GM12878 (cell line): ENCODE measurements at regions not wholly inside any gene's neighbourhood (a gene's known extent, or its start where the extent isn't known, plus 50 kb on each side); places are given as distances from the start of the nearest gene placed in this dataset.

Experiments
- ATAC-seq: fragments of 200-7000 bp; cut with Tn5 transposase; 3 replicates; pipeline ENCODE4 v1.9.1; 2020; ENCODE audit warnings: mild to moderate bottlenecking, moderate library complexity
- BruUV-seq: library from RNA; stranded (reverse); fragments of 400-500 nt; replicated peaks from 2 replicates; lab custom pipeline; 2021; lab: Mats Ljungman, UMichigan
- CTCF ChIA-PET: fragments of 300-600 bp; sonication (Branson Sonifier 250); formaldehyde crosslinking; extraction: SDS; loops from one replicate; lab custom pipeline; 2021; ENCODE audit warnings: inconsistent platforms; lab: Yijun Ruan, JAX
- POLR2A ChIA-PET: fragments of 350-600 bp; formaldehyde crosslinking; extraction: SDS; loops from one replicate; lab custom pipeline; 2021; ENCODE audit warnings: inconsistent platforms; lab: Charles Lee
- RAD21 ChIA-PET: fragments of 300-600 bp; sonication (Branson Sonifier 250); formaldehyde crosslinking; loops from one replicate; lab custom pipeline; 2023; ENCODE audit warnings: antibody characterized with exemption; ENCODE audit not compliant: unreplicated experiment; lab: Charles Lee
- SMC1A ChIA-PET: fragments of 300-600 bp; sonication (Branson Sonifier 250); formaldehyde crosslinking; loops from one replicate; lab custom pipeline; 2023; ENCODE audit not compliant: unreplicated experiment, uncharacterized antibody; lab: Charles Lee
- DNase-seq: peaks from one replicate; pipeline ENCODE4 v3.0.0-alpha.2; 2011; ENCODE audit warnings: low read depth, low spot score
- FAIRE-seq: peaks from 3 replicates; lab custom pipeline; 2011; peaks lifted over from hg19 to GRCh38; lab: Jason Lieb, UNC
- H2AFZ ChIP-seq: 2 replicates; pipeline ENCODE4 v1.6.0; 2011; ENCODE audit warnings: low read depth, low read length, control low read depth; ENCODE audit not compliant: control insufficient read depth
- H3K27ac ChIP-seq: 2 replicates; pipeline ENCODE4 v1.5.1; 2011; ENCODE audit warnings: control low read depth; ENCODE audit not compliant: control insufficient read depth, insufficient read depth
- H3K27me3 ChIP-seq, 2 experiments: replicated peaks in 1 of 2; 2 replicates each; pipeline versions ENCODE4 v1.6.0 to v1.6.1; 2011; ENCODE audit warnings: low read length in 1 of 2; ENCODE audit not compliant: control insufficient read depth in 2 of 2, insufficient read depth in 2 of 2
- H3K36me3 ChIP-seq, 2 experiments: 2 replicates each; pipeline ENCODE4 v1.5.1; 2011; ENCODE audit warnings: low read length in 1 of 2; ENCODE audit not compliant: control insufficient read depth in 2 of 2, insufficient read depth in 2 of 2
- H3K4me1 ChIP-seq: 2 replicates; pipeline ENCODE4 v1.6.1; 2011; ENCODE audit warnings: mild to moderate bottlenecking, low read length, moderate library complexity, mixed read lengths; ENCODE audit not compliant: control insufficient read depth, insufficient read depth
- H3K4me2 ChIP-seq: 2 replicates; pipeline ENCODE4 v1.6.0; 2011; ENCODE audit warnings: control low read depth; ENCODE audit not compliant: control insufficient read depth, insufficient read depth
- H3K4me3 ChIP-seq: fragments of 200-600 bp; sonication (generic); 2 replicates; pipeline ENCODE4 v1.5.1; 2016
- H3K79me2 ChIP-seq: 2 replicates; pipeline ENCODE4 v1.6.0; 2011; ENCODE audit warnings: low read length; ENCODE audit not compliant: control insufficient read depth, insufficient read depth
- H3K9ac ChIP-seq: 2 replicates; pipeline ENCODE4 v1.8.0; 2011; ENCODE audit warnings: low read length, control low read depth, mixed read lengths; ENCODE audit not compliant: control insufficient read depth, insufficient read depth
- H3K9me3 ChIP-seq: replicated peaks from 3 replicates; pipeline ENCODE4 v1.5.1; 2011; ENCODE audit warnings: mild to moderate bottlenecking, low read length; ENCODE audit not compliant: control insufficient read depth, insufficient read depth
- H4K20me1 ChIP-seq: 2 replicates; pipeline ENCODE4 v1.6.0; 2011; ENCODE audit not compliant: control insufficient read depth, insufficient read depth
- CTCF ChIP-seq, 3 experiments: IDR thresholded peaks in 2 of 3; conservative IDR thresholded peaks in 1 of 3; 2 replicates each; pipeline ENCODE4 v1.5.1; 2011; ENCODE audit warnings: low read depth in 3 of 3, low read length in 3 of 3, mild to moderate bottlenecking in 3 of 3, control low read depth in 2 of 3, moderate library complexity in 2 of 3, inconsistent platforms in 1 of 3, mixed read lengths in 1 of 3; ENCODE audit not compliant: control insufficient read depth in 2 of 3, insufficient read depth in 1 of 3; ENCODE audit errors: extremely low read depth in 1 of 3
- ESRRA ChIP-seq: IDR thresholded peaks from 2 replicates; pipeline ENCODE4 v1.6.1; 2012; ENCODE audit warnings: mild to moderate bottlenecking, low read length, improper control_type of control experiment
- EZH2 ChIP-seq: IDR thresholded peaks from 2 replicates; pipeline ENCODE4 v1.6.1; 2012; ENCODE audit warnings: low read depth, mild to moderate bottlenecking, control low read depth, inconsistent platforms, low read length, borderline replicate concordance; ENCODE audit not compliant: control insufficient read depth
- FOS ChIP-seq: IDR thresholded peaks from 3 replicates; pipeline ENCODE4 v1.6.1; 2011; ENCODE audit warnings: borderline replicate concordance; ENCODE audit not compliant: insufficient read length; ENCODE audit errors: extremely low read depth
- NFYB ChIP-seq: IDR thresholded peaks from 2 replicates; pipeline ENCODE4 v1.6.1; 2011; ENCODE audit warnings: low read depth, mild to moderate bottlenecking, low read length, improper control_type of control experiment, moderate library complexity; ENCODE audit not compliant: insufficient read depth
- NR2F1 ChIP-seq: fragments of 450-650 bp; conservative IDR thresholded peaks from 2 replicates; pipeline ENCODE4 v1.6.1; 2017; ENCODE audit warnings: mild to moderate bottlenecking
- PAX8 ChIP-seq: fragments of 450-650 bp; IDR thresholded peaks from 2 replicates; pipeline ENCODE4 v1.6.1; 2017; ENCODE audit warnings: mild to moderate bottlenecking, moderate library complexity
- POLR2AphosphoS2 ChIP-seq: IDR thresholded peaks from 2 replicates; pipeline ENCODE4 v1.6.1; 2011; ENCODE audit warnings: low read depth, mild to moderate bottlenecking, low read length, improper control_type of control experiment, moderate library complexity
- POLR2AphosphoS5 ChIP-seq: IDR thresholded peaks from 2 replicates; pipeline ENCODE4 v1.6.1; 2011; ENCODE audit warnings: mild to moderate bottlenecking, low read length, inconsistent platforms
- YY1 ChIP-seq: IDR thresholded peaks from 2 replicates; pipeline ENCODE4 v1.6.1; 2011; ENCODE audit warnings: low read depth, mild to moderate bottlenecking, low read length
- WGBS: methylation state at CpG from one replicate; pipeline ENCODE4 v1.1.6; 2016; ENCODE audit warnings: low lambda C conversion rate; ENCODE audit not compliant: insufficient replicate concordance, insufficient coverage; ENCODE audit errors: missing lambda C conversion rate; 5-methylcytosine and 5-hydroxymethylcytosine counted together
- in situ Hi-C: fragments of 300-500 bp; cut with MboI; formaldehyde crosslinking; loops from 9 replicates; pipeline ENCODE4 v1.14.3; 2018; ENCODE audit warnings: mixed read lengths
- intact Hi-C: fragments of 100-400 bp; cut with micrococcal nuclease; formaldehyde crosslinking; loops from one replicate; pipeline ENCODE4 v1.14.2; 2022; ENCODE audit not compliant: unreplicated experiment

GRCh38 chr2:78202986-78203670 is 681.0 kb upstream of the LRRTM4 start:
- Histone ChIP-seq H3K27me3 (no peaks in the 10 kb centered on the region), H3K79me2 (no peaks in the 10 kb centered on the region), H2AFZ (no peak overlapping the region), H3K4me1 (no peaks in the 10 kb centered on the region), H3K36me3 (no peaks in the 10 kb centered on the region), H3K9ac (no peak overlapping the region), H3K4me3 (no peak overlapping the region), H4K20me1 (no peaks in the 10 kb centered on the region), H3K4me2 (no peak overlapping the region), H3K9me3 (no peaks in the 10 kb centered on the region), H3K27ac (no peak overlapping the region)
- ChIA-PET POLR2A (no interaction called here), SMC1A (no interaction called here), RAD21 (no interaction called here), CTCF (interaction anchor here (1.4 kb wide), 1 partner anchor 9 kb away, joined by 3 read pairs; no protein-coding TSS in a partner anchor)
- FAIRE-seq, result no peak
- TF ChIP-seq EZH2, result no peak
- no peak for TF ChIP-seq FOS
- TF ChIP-seq POLR2AphosphoS5, result no peak
- TF ChIP-seq POLR2AphosphoS2, result no peak
- no peak for TF ChIP-seq YY1
- TF ChIP-seq CTCF (IDR thresholded peaks at IDR 0.05 in 2 of 3, conservative IDR thresholded peaks at IDR 0.05 in 1 of 3; ENCODE audit: control insufficient read depth in 2 of 3, extremely low read depth in 1 of 3, insufficient read depth in 1 of 3, low read depth in 3 of 3, low read length in 3 of 3), result no peak
- TF ChIP-seq PAX8, result no peak
- no peak for TF ChIP-seq NR2F1
- TF ChIP-seq ESRRA, result no peak
- TF ChIP-seq NFYB, result no peak
- BruUV-seq, result no TSS peak
- no peak for DNase-seq
- WGBS, result 18% methylated on average over 7 of the region's 7 CpGs
- in situ Hi-C loops (no loop called here), intact Hi-C loops (no loop called here)
- no peak; the same call in 2 of the 3 replicates for ATAC-seq
